ENCODE measurements at regions not wholly inside any gene's neighbourhood (a gene's known extent, or its start where the extent isn't known, plus 50 kb on each side); places are given as distances from the start of the nearest gene placed in this dataset.

- Histone ChIP-seq H3K27me3 (no peaks in the 10 kb centered on the region), H3K4me3 (no peak overlapping the region), H3K9me3 (no peaks in the 10 kb centered on the region), H3K4me1 (no peaks in the 10 kb centered on the region), H3K27ac (no peak overlapping the region), H3K36me3 (no peaks in the 10 kb centered on the region)
- intact Hi-C loops (cut with DNase I; ENCODE audit: low total_unique reads): no loop called here
- no peak for DNase-seq (ENCODE audit: low spot score in 2 of 2)
- TF ChIP-seq CTCF (IDR thresholded peaks at IDR 0.05) (no peak), POLR2AphosphoS5 (IDR thresholded peaks at IDR 0.05) (no peak), POLR2A (IDR thresholded peaks at IDR 0.05) (no peak)
Measured at GRCh38 chr4:58510652-58511051, 1400.5 kb upstream of the IGFBP7 start.

GRCh38 chr4:58507079-58507478 lies 1396.9 kb upstream of the IGFBP7 start:
- Histone ChIP-seq H3K4me1 (no peaks in the 10 kb centered on the region), H3K36me3 (no peaks in the 10 kb centered on the region), H3K27ac (no peak overlapping the region), H3K27me3 (no peaks in the 10 kb centered on the region), H3K9me3 (no peaks in the 10 kb centered on the region), H3K4me3 (no peak overlapping the region)
- no peak for TF ChIP-seq CTCF (IDR thresholded peaks at IDR 0.05)
- no peak for TF ChIP-seq POLR2AphosphoS5 (IDR thresholded peaks at IDR 0.05)
- TF ChIP-seq POLR2A (IDR thresholded peaks at IDR 0.05): no peak
- intact Hi-C loops (cut with DNase I; ENCODE audit: low total_unique reads): no loop called here
- no peak for DNase-seq (ENCODE audit: low spot score in 2 of 2)

GRCh38 chr4:58502839-58503238 lies 1392.7 kb upstream of the IGFBP7 start:
- no peak for DNase-seq (ENCODE audit: low spot score in 2 of 2)
- Histone ChIP-seq H3K27ac (no peak overlapping the region), H3K9me3 (no peaks in the 10 kb centered on the region), H3K4me1 (no peaks in the 10 kb centered on the region), H3K36me3 (no peaks in the 10 kb centered on the region), H3K27me3 (no peaks in the 10 kb centered on the region), H3K4me3 (no peak overlapping the region)
- no peak for TF ChIP-seq POLR2AphosphoS5 (IDR thresholded peaks at IDR 0.05)
- intact Hi-C loops (cut with DNase I; ENCODE audit: low total_unique reads): no loop called here

GRCh38 chr4:58499182-58499581 lies 1389.0 kb upstream of the IGFBP7 start:
- intact Hi-C loops (cut with DNase I; ENCODE audit: low total_unique reads): no loop called here
- DNase-seq (ENCODE audit: low spot score in 2 of 2): no peak
- no peaks in the 10 kb centered on the region for H3K9me3 ChIP-seq

GRCh38 chr4:58491620-58492019 lies 1381.4 kb upstream of the IGFBP7 start:
- intact Hi-C loops (cut with DNase I; ENCODE audit: low total_unique reads): no loop called here
- TF ChIP-seq POLR2AphosphoS5 (IDR thresholded peaks at IDR 0.05) (no peak), POLR2A (IDR thresholded peaks at IDR 0.05) (no peak), CTCF (IDR thresholded peaks at IDR 0.05) (no peak)

More at GRCh38 chr4:58499182-58499581, 1389.0 kb upstream of the IGFBP7 start:
- H3K4me1 ChIP-seq: no peaks in the 10 kb centered on the region
- no peaks in the 10 kb centered on the region for H3K27me3 ChIP-seq
- no peak for TF ChIP-seq POLR2A (IDR thresholded peaks at IDR 0.05)
- TF ChIP-seq CTCF (IDR thresholded peaks at IDR 0.05): no peak
- TF ChIP-seq POLR2AphosphoS5 (IDR thresholded peaks at IDR 0.05): no peak
- no peaks in the 10 kb centered on the region for H3K36me3 ChIP-seq
- no peak overlapping the region for H3K27ac ChIP-seq
- no peak overlapping the region for H3K4me3 ChIP-seq

GRCh38 chr4:58477950-58478349 lies 1367.8 kb upstream of the IGFBP7 start:
- Histone ChIP-seq H3K27me3 (no peaks in the 10 kb centered on the region), H3K4me3 (no peak overlapping the region), H3K36me3 (no peaks in the 10 kb centered on the region), H3K27ac (no peak overlapping the region), H3K4me1 (no peaks in the 10 kb centered on the region), H3K9me3 (no peaks in the 10 kb centered on the region)
- DNase-seq (ENCODE audit: low spot score in 2 of 2): no peak
- TF ChIP-seq POLR2AphosphoS5 (IDR thresholded peaks at IDR 0.05) (no peak), CTCF (IDR thresholded peaks at IDR 0.05) (no peak), POLR2A (IDR thresholded peaks at IDR 0.05) (no peak)
- intact Hi-C loops (cut with DNase I; ENCODE audit: low total_unique reads): no loop called here

More at GRCh38 chr4:58491620-58492019, 1381.4 kb upstream of the IGFBP7 start:
- Histone ChIP-seq H3K27ac (no peak overlapping the region), H3K4me3 (no peak overlapping the region), H3K9me3 (no peaks in the 10 kb centered on the region), H3K27me3 (no peaks in the 10 kb centered on the region), H3K36me3 (no peaks in the 10 kb centered on the region), H3K4me1 (no peaks in the 10 kb centered on the region)
- no peak for DNase-seq (ENCODE audit: low spot score in 2 of 2)
